ENCODE measurements at regions not wholly inside any gene's neighbourhood (a gene's known extent, or its start where the extent isn't known, plus 50 kb on each side); places are given as distances from the start of the nearest gene placed in this dataset.

- no peak overlapping the region for H3K27ac ChIP-seq (ENCODE audit: control insufficient read depth, insufficient read depth, low read length)
- H3K27me3 ChIP-seq (ENCODE audit: control insufficient read depth, extremely low read depth, insufficient read depth, low read length), result no peaks in the 10 kb centered on the region
- no peak for DNase-seq (ENCODE audit: low read depth, low spot score)
- no peak overlapping the region for H3K9ac ChIP-seq (ENCODE audit: control insufficient read depth, extremely low read depth, insufficient read depth, low read length)
- dilution Hi-C loops (cut with MboI; ENCODE audit: extremely low pct_ligation_motif_present, low sequenced_read_pairs), result no loop called here
- H3K4me3 ChIP-seq (ENCODE audit: control insufficient read depth in 2 of 3, extremely low read depth in 1 of 3, insufficient read depth in 2 of 3, low read depth in 1 of 3, low read length in 3 of 3), result no peak overlapping the region
- H3K36me3 ChIP-seq (ENCODE audit: control insufficient read depth in 2 of 2, extremely low read depth in 1 of 2, insufficient read depth in 2 of 2, low read length in 2 of 2), result no peaks in the 10 kb centered on the region
- H3K9me1 ChIP-seq (ENCODE audit: control insufficient read depth, extremely low read depth, insufficient read depth, low read length), result no peaks in the 10 kb centered on the region
- no peak overlapping the region for H2AFZ ChIP-seq (ENCODE audit: control insufficient read depth, low read length)
- H3K79me2 ChIP-seq (ENCODE audit: control insufficient read depth, insufficient read depth, low read length), result no peaks in the 10 kb centered on the region
- TF ChIP-seq CTCF (optimal IDR thresholded peaks at IDR 0.05 in 1 of 3, IDR thresholded peaks at IDR 0.05 in 1 of 3, conservative IDR thresholded peaks at IDR 0.05 in 1 of 3; ENCODE audit: extremely low read depth in 1 of 3, insufficient read depth in 2 of 3, low read length in 3 of 3) (no peak), EZH2 (IDR thresholded peaks at IDR 0.05; ENCODE audit: low read length) (no peak)
- no peaks in the 10 kb centered on the region for H4K20me1 ChIP-seq (ENCODE audit: control insufficient read depth, extremely low read depth, insufficient read depth, low read length)
- no peaks in the 10 kb centered on the region for H3K9me3 ChIP-seq (ENCODE audit: control insufficient read depth, low read depth, low read length)
- no peak for FAIRE-seq
- no peak overlapping the region for H3K4me2 ChIP-seq (ENCODE audit: control insufficient read depth, extremely low read depth, insufficient read depth, low read depth, low read length)
- H3K4me1 ChIP-seq (ENCODE audit: control insufficient read depth, extremely low read depth, insufficient read depth, low read length), result no peaks in the 10 kb centered on the region
Observed at GRCh38 chr21:28482657-28483056, 510.0 kb downstream of the LTN1 start.

GRCh38 chr21:28480470-28480869 is 512.2 kb downstream of the LTN1 start:
- dilution Hi-C loops (cut with MboI; ENCODE audit: extremely low pct_ligation_motif_present, low sequenced_read_pairs), result no loop called here

More at GRCh38 chr21:28480470-28480869, 512.2 kb downstream of the LTN1 start:
- Histone ChIP-seq H3K9ac (ENCODE audit: control insufficient read depth, extremely low read depth, insufficient read depth, low read length) (no peak overlapping the region), H3K4me2 (ENCODE audit: control insufficient read depth, extremely low read depth, insufficient read depth, low read depth, low read length) (no peak overlapping the region), H4K20me1 (ENCODE audit: control insufficient read depth, extremely low read depth, insufficient read depth, low read length) (no peaks in the 10 kb centered on the region), H3K36me3 (ENCODE audit: control insufficient read depth in 2 of 2, extremely low read depth in 1 of 2, insufficient read depth in 2 of 2, low read length in 2 of 2) (no peaks in the 10 kb centered on the region), H3K27me3 (ENCODE audit: control insufficient read depth, extremely low read depth, insufficient read depth, low read length) (no peaks in the 10 kb centered on the region), H3K4me3 (ENCODE audit: control insufficient read depth in 2 of 3, extremely low read depth in 1 of 3, insufficient read depth in 2 of 3, low read depth in 1 of 3, low read length in 3 of 3) (no peak overlapping the region), H3K79me2 (ENCODE audit: control insufficient read depth, insufficient read depth, low read length) (no peaks in the 10 kb centered on the region), H3K4me1 (ENCODE audit: control insufficient read depth, extremely low read depth, insufficient read depth, low read length) (no peaks in the 10 kb centered on the region), H2AFZ (ENCODE audit: control insufficient read depth, low read length) (no peak overlapping the region), H3K9me1 (ENCODE audit: control insufficient read depth, extremely low read depth, insufficient read depth, low read length) (no peaks in the 10 kb centered on the region), H3K27ac (ENCODE audit: control insufficient read depth, insufficient read depth, low read length) (no peak overlapping the region), H3K9me3 (ENCODE audit: control insufficient read depth, low read depth, low read length) (no peaks in the 10 kb centered on the region)
- TF ChIP-seq CTCF (optimal IDR thresholded peaks at IDR 0.05 in 1 of 3, IDR thresholded peaks at IDR 0.05 in 1 of 3, conservative IDR thresholded peaks at IDR 0.05 in 1 of 3; ENCODE audit: extremely low read depth in 1 of 3, insufficient read depth in 2 of 3, low read length in 3 of 3) (no peak), EZH2 (IDR thresholded peaks at IDR 0.05; ENCODE audit: low read length) (no peak)
- FAIRE-seq (no peak), DNase-seq (ENCODE audit: low read depth, low spot score) (no peak)
